GM12864 (cell line): ENCODE measurements at regions not wholly inside any gene's neighbourhood (a gene's known extent, or its start where the extent isn't known, plus 50 kb on each side); places are given as distances from the start of the nearest gene placed in this dataset.
"Not testable (repeated sequence)": the region's sequence is repeated elsewhere in the genome, so short reads cannot be mapped to it uniquely, and the experiment has no call there.

Source experiments
- DNase-seq: peaks from one replicate; pipeline ENCODE4 v3.0.0-alpha.2; 2011; ENCODE audit warnings: low read depth
- H3K4me3 ChIP-seq: 2 replicates; pipeline ENCODE4 v1.5.1; 2011; ENCODE audit warnings: mild to moderate bottlenecking, low read depth, low read length, control low read depth
- CTCF ChIP-seq: IDR thresholded peaks from 2 replicates; pipeline ENCODE4 v1.5.1; 2011; ENCODE audit warnings: low read depth, mild to moderate bottlenecking, moderate library complexity, low read length, control low read depth, inconsistent platforms; ENCODE audit errors: missing control alignments

- TF ChIP-seq CTCF: no peak
- DNase-seq: no peak
- H3K4me3 ChIP-seq: no peak overlapping the region
Measured at GRCh38 chr3:80734483-80734882, 966.7 kb upstream of the ROBO1 start.

- no peak overlapping the region for H3K4me3 ChIP-seq
- no peak for TF ChIP-seq CTCF
- DNase-seq: no peak
Measured at GRCh38 chr3:80733522-80734176, 965.9 kb upstream of the ROBO1 start.

GRCh38 chr3:80727561-80727960, 959.8 kb upstream of the ROBO1 start:
- not testable (repeated sequence) for H3K4me3 ChIP-seq, DNase-seq

GRCh38 chr3:80709597-80710322, 942.0 kb upstream of the ROBO1 start:
- not testable (repeated sequence) for H3K4me3 ChIP-seq, DNase-seq

GRCh38 chr3:80705290-80705689, 937.5 kb upstream of the ROBO1 start:
- no peak for DNase-seq
- TF ChIP-seq CTCF: no peak
- no peak overlapping the region for H3K4me3 ChIP-seq

- no peak for DNase-seq
- no peak overlapping the region for H3K4me3 ChIP-seq
- no peak for TF ChIP-seq CTCF
Measured at GRCh38 chr3:80701349-80701748, 933.6 kb upstream of the ROBO1 start.

GRCh38 chr3:80697291-80697690, 929.5 kb upstream of the ROBO1 start:
- DNase-seq: no peak
- TF ChIP-seq CTCF: no peak
- H3K4me3 ChIP-seq: no peak overlapping the region

- no peak overlapping the region for H3K4me3 ChIP-seq
- no peak for TF ChIP-seq CTCF
- no peak for DNase-seq
Measured at GRCh38 chr3:80696280-80696679, 928.5 kb upstream of the ROBO1 start.
